ENCODE measurements at regions not wholly inside any gene's neighbourhood (a gene's known extent, or its start where the extent isn't known, plus 50 kb on each side); places are given as distances from the start of the nearest gene placed in this dataset.

DNA sequence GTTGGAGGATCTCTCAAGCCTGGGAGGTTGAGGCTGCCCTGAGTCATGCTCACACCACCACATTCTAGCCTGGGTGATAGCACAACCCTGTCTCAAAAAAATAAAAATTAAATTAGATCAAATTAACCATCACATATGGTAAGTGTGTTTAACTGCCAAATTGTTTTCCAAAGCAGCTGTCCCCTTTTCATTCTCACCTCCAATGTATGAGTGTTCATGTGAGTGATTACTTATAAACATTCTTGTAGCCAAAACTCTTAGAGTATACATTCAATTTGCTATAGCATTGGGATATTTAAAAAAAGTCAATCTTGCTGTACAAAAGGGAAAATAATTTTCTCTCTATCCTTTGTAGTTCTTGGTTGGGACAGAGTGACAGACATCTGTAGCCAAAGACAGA is 53.4 kb upstream of the SNAPC3 start:
- TF ChIP-seq, protein P1, sequence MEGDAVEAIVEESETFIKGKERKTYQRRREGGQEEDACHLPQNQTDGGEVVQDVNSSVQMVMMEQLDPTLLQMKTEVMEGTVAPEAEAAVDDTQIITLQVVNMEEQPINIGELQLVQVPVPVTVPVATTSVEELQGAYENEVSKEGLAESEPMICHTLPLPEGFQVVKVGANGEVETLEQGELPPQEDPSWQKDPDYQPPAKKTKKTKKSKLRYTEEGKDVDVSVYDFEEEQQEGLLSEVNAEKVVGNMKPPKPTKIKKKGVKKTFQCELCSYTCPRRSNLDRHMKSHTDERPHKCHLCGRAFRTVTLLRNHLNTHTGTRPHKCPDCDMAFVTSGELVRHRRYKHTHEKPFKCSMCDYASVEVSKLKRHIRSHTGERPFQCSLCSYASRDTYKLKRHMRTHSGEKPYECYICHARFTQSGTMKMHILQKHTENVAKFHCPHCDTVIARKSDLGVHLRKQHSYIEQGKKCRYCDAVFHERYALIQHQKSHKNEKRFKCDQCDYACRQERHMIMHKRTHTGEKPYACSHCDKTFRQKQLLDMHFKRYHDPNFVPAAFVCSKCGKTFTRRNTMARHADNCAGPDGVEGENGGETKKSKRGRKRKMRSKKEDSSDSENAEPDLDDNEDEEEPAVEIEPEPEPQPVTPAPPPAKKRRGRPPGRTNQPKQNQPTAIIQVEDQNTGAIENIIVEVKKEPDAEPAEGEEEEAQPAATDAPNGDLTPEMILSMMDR (IDR thresholded peaks at IDR 0.05; ENCODE audit: insufficient read depth, low read length, poor library complexity, severe bottlenecking), result no peak
- no peak for TF ChIP-seq EZH2phosphoT487 (conservative IDR thresholded peaks at IDR 0.05; ENCODE audit: low read length)
